Stimulated activated CD8-positive, alpha-beta memory T cell treated with anti-CD3 and anti-CD28 coated beads, Interleukin-7, amount 100 ng/mL, for 48 hours (primary cell): ENCODE measurements at regions not wholly inside any gene's neighbourhood (a gene's known extent, or its start where the extent isn't known, plus 50 kb on each side); places are given as distances from the start of the nearest gene placed in this dataset.

Experiments
- DNase-seq, 2 donors: peaks; one replicate each; pipeline ENCODE4 v3.0.0-alpha.2; 2020; ENCODE audit warnings: low read depth in 1 of 2; ENCODE audit errors: extremely low read depth in 1 of 2

DNA sequence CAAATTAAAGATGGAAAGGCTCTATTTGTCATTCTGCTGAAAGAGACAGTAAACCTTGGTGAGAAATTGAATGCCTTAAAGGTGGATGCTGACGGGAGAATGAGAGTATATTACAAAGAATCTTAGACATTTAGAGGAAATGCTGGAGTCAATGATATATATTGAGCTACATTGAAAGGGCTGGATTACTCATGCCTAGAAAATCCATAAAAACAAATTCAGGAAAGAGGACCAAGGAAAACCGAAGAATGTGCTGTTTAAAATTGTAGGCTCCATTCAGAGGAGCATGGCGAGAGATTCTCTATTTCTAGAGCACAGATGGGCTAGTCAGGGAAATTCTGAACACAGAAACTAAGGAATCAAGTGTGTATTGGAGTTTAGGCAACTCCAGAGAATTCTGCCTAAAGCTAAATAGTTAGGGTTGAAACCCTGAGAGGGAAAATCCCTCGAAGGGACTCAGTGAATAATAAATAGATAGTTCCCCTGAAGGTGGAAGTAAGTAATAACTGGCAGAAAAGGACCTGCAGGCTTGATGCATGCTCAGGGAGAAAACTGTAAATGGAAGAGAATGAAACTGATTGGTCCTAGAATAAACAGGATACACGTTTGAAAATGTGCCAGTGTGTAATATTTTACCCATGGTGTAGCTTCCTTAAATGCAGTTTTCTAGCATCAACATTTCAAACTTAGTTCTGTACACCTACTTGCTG, 1532.4 kb upstream of the TENM3 start:
- no peak for DNase-seq

DNA sequence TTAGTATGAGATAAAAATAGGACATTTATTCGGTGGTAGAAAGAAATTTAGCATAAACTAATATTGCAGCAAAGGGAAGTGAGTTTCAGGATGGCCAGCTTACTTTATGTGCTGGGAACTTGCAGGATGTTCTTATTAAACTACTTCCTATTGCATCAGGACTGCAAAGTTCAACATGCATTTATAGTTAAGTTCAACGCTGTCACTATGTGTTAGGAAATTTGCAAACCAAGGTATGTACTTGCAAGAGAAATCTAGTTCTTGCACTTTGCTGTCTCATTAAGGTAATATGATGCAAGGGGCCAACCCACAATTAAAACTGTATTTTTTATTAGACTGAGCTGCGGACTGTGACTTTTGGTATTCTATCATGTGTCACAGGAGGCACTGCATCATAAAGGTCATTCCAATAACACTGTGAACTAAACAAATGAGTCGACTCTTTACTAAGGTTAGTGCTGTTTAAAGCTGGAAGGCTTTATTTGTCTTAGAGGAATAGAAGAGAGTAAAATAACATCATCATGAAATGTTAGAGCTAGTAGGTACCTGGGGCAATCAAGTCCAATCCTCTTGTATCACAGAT, 1525.7 kb upstream of the TENM3 start:
- DNase-seq: no peak

DNA sequence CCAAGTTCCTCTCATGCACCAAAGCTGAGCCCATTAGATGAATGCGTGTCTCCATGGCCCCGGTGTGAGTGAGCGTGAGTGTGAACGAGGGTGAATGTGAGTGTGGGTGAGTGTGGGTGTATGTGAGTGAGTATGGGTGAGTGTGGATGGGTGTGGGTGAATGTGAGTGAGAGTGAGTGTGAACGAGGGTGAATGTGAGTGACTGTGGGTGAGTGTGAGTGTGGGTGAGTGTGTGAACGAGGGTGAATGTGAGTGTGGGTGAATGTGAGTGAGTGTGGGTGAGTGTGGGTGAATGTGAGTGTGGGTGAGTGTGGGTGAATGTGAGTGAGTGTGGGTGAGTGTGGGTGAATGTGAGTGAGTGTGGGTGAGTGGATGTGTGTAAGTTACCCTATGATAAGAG, 1521.8 kb upstream of the TENM3 start:
- DNase-seq: no peak

DNA sequence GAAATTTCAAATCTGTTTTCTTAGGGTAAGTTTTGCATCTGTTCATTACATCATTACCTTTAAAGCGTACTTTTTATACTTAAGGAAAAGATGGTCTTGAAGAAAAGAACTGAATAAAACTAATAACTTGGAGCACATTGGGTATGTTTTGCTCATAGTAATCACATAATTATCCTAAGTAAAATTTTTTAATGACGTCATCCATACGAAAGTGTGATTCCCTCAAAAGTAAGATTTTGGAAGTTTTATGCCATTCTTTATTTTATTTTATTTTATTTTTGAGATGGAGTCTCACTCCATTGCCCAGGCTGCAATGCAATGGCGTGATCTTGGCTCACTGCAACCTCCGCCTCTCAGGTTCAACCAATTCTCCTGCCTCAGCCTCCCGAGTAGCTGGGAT, 1516.6 kb upstream of the TENM3 start:
- DNase-seq: no peak

DNA sequence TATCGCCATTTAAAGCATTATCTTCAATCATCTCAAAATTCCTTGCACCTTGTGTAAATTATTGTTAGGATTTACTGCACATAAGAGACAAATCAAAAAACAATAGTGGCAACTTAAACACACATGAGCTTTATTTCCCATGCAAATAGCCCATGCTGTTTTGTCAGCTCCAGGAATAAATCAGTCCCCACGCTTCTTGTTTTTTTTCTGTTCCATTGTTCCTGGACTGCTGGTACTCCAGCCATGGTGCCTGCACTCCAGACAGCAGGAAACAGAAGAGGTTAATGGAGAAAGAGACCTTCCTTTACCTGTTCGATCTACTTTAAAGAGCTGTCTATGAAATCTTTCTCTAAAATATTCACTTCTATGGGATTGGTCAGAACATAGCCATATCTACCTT, 1515.7 kb upstream of the TENM3 start:
- DNase-seq: no peak

DNA sequence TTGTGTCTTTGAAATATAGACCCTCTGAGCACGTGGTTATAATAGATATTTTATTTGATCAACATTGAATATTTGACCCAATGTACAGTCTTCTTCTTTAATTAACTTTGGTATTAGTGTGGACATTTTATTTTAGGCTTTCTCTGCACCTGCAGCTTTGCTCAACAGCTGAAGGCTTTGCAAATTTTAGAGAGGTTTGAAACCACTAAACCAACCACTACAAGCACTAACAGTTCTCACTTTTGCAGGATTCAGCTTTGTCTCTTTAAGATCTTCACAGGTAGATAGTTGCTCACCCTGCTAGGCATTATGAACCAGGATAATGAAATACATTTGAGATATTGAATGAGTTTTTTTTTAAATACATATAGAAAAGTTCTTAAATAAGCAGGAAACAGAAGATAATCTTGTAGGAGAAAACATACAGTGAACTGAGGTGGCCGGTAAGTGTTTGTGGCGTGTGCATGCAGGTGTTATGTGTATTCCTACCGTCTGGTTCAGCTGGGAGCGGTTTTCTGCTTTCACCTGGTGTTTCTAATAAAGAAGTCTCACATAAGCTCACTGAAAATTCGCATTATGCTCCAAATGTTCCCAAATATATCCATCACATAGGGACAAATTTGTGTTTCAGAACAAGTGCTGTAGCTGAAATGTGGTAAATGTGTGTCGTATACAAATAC, 1508.3 kb upstream of the TENM3 start:
- no peak for DNase-seq

DNA sequence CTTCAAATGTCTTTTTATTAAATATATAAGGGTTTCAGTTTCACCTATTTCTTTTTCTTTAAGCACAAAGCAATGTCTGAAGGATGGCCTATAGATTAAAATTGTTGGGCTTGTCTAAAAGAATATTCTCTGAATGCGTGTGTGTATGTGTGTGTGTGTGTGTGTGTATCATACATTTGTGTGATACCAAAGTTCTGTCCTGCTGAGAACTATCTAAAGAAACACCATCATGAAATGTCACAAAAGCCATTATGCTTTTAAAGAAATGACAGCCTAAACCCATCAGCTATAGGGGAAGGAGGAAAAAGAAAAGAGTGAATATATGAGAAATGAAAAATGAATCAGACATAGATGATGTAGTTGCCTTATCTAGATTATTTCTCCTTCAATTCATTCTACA, 1501.5 kb upstream of the TENM3 start:
- no peak for DNase-seq

DNA sequence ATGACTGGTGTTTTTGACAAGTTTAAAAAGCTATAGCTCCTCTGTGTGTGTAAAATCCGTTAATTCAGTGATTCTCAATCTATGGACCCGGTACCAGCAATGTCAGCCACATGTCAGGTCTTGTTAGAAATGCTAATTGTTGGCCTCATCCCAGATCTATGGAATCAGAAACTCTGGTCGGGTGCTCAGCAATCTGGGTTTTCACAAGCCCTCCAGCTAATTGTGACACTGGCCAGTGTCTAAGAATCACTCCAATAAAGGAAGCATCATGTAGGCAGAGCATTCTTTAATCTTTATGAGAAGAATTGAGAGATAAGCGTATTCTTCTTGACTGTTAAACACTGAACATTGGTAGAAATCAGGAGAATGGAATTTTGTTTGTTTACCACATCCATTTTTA, 1498.2 kb upstream of the TENM3 start:
- no peak for DNase-seq

DNA sequence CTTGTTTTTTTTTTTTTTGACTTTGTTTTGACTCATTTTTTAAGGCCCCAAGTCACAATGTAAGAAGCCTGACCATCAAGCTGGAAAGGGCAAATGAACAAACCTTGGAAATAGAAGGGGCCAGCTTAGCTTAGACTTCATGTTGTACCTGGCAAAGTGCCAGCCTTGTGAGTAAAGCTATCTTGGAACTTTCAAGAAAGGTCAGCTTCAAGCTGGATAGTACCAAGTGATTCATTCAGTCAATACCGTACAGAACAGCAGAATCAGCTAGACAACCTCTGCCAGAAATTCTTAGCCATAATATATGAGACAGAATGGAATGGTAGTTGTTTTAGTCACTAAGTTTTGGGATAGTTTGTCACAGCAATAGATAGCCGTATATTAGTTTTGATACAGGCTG, 1492.2 kb upstream of the TENM3 start:
- no peak for DNase-seq

DNA sequence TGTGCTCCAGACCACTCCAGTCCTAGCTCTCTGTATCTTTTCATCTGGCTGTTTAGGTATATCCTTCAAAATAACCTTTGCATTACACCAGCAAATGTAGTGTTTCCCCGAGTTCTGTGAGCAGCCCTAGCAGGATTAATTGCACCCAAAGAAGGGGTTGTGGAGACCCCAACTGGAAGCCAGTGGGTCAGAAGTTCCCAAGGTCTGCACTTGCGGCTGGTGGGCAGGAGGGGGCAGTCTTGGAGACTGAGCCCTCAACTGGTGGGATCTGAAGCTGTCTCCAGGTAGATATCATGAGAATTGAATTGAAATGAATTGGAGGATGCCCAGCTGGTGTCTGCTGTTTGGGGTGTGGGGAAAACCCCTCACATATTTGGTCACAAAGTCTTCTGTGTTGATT, 1485.3 kb upstream of the TENM3 start:
- DNase-seq: no peak

DNA sequence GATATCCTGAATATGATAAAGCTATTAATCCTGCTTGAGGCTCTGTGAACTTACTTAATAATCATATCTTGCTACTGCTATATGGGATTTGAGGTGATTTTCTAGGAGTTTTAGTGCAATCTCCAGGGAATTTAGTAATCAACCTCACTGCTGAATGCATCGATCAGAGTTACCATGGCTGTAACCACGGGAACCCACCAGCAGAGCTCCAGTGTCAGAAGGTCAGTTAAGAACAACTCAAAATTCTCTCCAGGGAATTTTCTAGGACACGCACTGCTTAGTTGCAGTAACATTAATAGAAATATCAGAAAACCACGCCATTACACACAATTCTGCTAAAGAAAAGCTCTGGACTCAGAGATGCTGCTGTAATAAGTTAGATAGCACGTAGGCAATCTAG, 1477.2 kb upstream of the TENM3 start:
- no peak for DNase-seq

DNA sequence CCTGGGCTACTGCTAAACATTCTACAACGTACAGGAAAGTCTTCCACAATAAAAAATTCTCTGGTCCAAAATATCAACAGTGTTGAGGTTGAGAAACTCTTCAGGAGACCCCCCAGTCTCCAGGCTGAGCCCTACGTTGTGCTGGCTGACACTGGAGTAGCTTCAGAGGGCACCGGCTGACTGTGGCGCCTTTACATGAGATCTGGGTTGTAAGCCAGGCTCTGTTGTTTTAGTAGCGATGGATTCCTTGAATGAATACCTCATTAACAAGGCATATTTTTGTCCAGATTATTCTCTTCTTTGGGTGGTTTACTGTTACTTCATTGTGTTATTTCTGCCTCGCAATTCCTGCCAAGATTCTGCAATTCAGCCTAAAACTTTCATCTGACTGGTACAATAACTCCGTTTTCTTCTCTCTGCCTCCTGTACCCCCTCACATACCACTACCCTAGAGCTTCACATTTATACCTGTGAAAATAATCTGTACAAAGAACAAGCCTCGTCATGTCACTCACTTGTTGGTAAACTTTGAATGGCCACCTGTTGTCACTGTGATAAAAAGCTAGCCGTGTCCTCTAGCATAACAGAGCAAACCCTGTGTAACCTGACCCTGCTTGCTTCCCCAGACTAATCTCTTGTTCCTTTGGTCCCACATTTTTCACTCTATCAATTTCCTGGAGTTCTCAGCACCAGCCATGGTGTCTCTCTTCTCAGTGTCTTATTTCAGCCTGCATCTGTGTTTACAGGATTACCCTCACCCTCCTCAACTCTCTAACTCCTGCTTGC, 1476.1 kb upstream of the TENM3 start:
- no peak for DNase-seq

DNA sequence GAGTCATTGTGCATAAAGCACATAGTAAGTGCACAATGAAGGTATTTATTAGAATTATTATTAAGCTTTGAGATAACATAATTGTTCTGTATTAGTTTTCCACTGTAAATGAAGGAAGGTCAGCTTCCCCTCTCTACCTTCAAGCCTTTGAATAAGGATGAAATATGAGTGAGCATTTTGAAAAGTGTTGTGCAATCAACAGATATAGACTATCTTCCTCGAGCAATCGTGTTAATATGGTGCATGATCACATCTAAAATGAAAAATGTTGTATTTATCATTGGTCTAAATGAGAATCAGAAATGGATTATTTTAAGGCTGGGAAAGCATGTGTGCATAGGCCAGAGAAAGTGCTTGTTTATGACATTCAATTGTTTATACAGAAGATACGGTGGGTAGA, 1474.6 kb upstream of the TENM3 start:
- DNase-seq: no peak

DNA sequence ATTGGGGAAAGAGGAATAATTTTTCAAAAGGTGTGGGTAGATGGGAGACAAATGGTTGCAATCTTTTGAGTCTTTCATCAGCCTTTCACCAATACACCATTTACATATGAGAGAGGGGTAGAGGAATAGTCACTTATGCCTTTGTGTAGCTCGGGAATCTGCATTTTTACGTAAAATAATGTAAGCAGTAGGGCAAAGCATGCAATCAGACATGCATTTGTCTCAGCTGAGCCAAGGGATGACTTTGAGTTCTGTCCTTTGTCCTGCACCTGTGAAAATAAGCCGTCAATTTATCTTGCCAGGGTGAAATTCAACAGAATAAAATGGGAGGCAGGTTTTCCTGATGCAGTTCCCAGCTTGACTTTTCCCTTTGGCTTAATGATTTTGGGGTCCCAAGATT, 1473.4 kb upstream of the TENM3 start:
- no peak for DNase-seq

DNA sequence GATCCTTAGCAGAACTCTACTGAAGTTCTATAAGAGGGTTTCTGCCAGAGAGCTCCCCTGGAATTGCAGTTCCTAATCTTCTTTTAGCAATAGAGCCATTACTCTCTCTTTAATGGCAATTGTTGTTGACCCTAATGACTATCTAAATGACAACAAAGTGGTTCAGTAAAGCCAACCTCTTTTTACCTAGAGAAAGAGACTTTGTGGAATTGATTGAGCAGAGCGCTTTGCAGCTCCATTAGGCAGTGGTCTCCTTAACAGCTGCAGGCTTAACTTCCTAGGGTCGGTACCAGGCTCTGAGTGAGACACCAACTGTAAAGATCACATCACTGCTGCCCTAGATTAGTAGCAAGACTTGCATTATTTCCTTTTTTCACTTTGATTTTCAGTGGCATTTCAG, 1472.9 kb upstream of the TENM3 start:
- no peak for DNase-seq

DNA sequence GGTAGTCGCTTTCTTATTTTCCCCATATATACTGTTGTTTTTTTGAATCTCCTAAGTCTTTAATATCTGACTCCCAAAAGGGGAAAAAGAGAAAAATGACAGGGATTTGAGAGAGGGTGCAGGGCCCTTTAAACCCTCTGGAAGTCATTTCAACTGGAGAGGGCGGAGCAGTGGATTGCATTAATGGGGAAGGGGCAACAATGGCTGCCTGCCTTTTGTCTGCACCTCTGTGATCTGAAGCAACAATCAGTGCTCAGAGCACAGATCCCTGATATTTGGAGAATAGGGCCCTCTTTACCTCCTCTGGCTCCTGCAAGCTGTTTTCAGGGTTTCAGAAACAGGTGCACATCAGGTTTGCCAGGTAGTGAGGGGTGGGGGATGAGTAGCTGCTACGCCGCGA, 1458.3 kb upstream of the TENM3 start:
- DNase-seq: no peak

DNA sequence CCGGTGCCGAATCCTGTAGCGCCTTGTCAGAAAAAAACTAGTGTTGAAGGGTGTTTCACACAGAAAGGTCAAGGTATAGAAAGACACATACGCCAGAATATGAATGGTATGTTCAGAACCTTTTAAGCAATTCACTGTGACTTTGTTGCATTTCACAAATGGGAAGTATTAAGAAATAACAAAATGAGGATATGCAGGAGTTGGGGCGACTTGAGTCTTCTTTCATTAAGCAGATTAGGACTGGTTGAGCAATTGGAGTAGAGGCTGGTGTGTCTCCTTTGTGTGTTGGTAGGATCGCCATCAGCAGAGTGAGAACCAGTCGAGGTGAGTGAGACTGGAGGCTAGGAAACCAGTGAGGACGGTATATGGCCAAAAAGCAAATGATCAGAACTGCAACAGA, 1454.5 kb upstream of the TENM3 start:
- no peak for DNase-seq

DNA sequence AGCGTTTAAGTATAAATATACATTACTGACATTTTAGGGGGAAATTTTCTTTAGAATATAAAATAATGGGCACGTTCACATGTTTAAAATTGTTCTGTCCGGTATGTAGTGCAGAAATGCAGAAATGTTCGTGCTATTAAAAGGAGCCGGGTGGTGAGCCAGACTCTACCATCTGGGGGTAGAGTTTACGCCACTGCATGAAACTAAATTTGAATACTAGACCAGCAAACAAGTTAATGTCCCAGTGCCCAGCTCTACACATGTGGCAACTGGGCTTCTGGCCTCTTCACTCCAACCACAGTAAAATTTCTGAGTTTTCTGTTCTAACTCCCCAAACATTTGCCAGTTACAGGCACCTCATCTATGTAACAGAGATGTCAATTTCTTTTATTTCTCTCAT, 1453.3 kb upstream of the TENM3 start:
- no peak for DNase-seq

DNA sequence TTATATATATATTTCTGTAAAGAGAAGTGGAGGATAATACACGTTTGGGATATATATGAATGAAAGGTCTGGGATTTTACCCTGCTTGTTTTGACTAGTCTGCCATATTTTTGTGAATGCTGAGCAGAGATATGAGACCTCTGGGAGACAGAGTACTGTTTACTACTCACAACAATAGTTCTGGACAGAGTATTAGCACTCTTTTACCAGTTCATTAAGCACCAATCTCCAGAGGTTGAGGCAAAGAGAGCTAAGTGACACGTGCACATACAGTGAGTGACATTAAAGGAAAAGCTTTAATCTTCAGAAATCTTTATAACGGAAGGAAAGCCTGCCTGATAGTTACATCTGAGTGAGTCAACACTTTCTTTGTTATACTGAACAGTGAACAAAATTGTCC, 1452.7 kb upstream of the TENM3 start:
- DNase-seq: no peak

DNA sequence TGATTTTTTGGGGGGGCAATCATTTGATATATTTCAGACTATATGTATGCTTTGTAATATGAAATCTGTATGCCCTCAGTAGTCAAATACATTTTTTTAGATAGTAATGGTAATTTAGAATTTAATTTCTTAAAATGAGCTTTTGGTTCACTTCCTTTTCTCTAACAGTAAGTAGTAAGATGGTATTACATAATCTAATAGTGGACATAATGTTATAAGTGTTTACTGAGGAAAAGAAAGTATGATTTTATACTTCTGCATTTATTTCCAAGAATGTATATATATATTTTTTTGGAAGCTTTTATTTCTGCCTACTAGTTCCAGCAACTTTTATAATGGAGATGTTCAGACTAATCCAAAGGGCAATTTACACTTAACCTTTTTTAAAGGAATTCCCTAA, 1450.7 kb upstream of the TENM3 start:
- no peak for DNase-seq

DNA sequence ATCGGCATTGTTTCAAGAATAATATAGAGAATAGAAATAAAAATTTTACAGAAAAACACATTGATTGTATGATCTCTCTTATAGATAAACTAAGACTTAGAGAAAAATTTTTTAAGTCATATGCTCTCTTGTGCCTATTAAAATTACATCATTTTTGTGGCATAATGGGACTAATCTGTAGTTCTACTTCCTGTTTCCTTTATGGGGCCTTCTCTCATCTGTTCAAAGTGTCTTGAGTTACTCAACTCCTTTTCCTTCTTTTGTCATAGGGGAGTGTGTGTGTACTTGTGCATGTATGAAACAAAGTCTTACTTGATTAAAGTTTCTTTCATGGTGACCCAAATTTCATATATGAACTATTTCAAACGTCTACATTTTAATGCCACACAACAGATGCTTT, 1448.9 kb upstream of the TENM3 start:
- no peak for DNase-seq
